ENCODE measurements at regions not wholly inside any gene's neighbourhood (a gene's known extent, or its start where the extent isn't known, plus 50 kb on each side); places are given as distances from the start of the nearest gene placed in this dataset.

DNA sequence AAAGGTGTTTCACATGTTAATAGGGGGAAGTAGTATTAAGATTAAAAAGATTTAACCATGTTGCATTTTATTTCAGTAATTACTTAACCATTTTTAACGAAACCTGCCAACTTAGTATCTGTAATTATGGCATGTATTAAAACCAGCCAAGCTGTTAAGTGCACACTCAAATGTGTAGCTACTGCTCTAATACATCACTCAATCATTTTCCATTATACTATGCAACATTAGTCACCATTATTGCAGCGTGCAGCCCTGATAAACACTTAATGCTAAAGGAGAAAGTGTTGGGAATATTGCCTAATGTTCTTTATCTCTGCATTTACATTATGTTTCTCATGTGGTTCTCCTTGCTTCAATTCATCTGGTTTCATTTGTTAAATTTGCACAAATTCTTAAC lies 745.9 kb upstream of the FAM98A start:
- H3K4me2 ChIP-seq: no peak overlapping the region
- no peak overlapping the region for H2AFZ ChIP-seq
- no peak for TF ChIP-seq EZH2 (IDR thresholded peaks at IDR 0.05; ENCODE audit: low read depth)
- TF ChIP-seq, protein P1, sequence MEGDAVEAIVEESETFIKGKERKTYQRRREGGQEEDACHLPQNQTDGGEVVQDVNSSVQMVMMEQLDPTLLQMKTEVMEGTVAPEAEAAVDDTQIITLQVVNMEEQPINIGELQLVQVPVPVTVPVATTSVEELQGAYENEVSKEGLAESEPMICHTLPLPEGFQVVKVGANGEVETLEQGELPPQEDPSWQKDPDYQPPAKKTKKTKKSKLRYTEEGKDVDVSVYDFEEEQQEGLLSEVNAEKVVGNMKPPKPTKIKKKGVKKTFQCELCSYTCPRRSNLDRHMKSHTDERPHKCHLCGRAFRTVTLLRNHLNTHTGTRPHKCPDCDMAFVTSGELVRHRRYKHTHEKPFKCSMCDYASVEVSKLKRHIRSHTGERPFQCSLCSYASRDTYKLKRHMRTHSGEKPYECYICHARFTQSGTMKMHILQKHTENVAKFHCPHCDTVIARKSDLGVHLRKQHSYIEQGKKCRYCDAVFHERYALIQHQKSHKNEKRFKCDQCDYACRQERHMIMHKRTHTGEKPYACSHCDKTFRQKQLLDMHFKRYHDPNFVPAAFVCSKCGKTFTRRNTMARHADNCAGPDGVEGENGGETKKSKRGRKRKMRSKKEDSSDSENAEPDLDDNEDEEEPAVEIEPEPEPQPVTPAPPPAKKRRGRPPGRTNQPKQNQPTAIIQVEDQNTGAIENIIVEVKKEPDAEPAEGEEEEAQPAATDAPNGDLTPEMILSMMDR (conservative IDR thresholded peaks at IDR 0.05): no peak
- intact Hi-C loops (cut with micrococcal nuclease; ENCODE audit: unreplicated experiment): no loop called here
- no peaks in the 10 kb centered on the region for H3K4me1 ChIP-seq (replicated peaks; ENCODE audit: insufficient read depth)
- H3K79me2 ChIP-seq (ENCODE audit: low read depth): no peaks in the 10 kb centered on the region
- no peak for DNase-seq
- no peak overlapping the region for H3K27ac ChIP-seq
- H3K9me2 ChIP-seq (ENCODE audit: insufficient read depth): no peaks in the 10 kb centered on the region
- no peak overlapping the region for H3K4me3 ChIP-seq
- H3F3A ChIP-seq (ENCODE audit: insufficient read depth, low read depth): no peaks in the 10 kb centered on the region
- H3K36me3 ChIP-seq (ENCODE audit: low read depth): no peaks in the 10 kb centered on the region
- no TSS peak for BruUV-seq (replicated peaks)
- ChIA-PET CTCF (no interaction called here), POLR2A (ENCODE audit: unreplicated experiment) (no interaction called here)
- no peaks in the 10 kb centered on the region for H3K27me3 ChIP-seq (ENCODE audit: insufficient read depth, low read depth)
- no peaks in the 10 kb centered on the region for H4K20me1 ChIP-seq (ENCODE audit: insufficient read depth)
- no peaks in the 10 kb centered on the region for H3K9me3 ChIP-seq (ENCODE audit: insufficient read depth, low read depth)

DNA sequence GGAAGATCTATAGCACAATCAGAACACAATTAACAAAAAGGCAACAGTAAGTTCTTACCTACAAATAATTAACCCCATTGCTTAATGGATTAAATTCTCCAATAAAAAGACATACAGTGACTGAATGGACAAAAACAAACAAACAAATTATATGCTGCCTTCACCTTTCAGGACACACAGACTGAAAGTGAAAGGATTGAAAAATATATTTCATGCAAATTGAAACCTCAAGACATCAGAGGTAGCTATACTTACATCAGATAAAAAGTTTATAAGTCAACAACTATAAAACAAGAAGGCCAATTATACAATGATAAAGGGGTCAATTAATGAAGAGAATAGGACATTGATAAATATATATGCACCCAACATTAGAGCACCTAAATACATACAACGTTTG lies 741.2 kb upstream of the FAM98A start:
- no peaks in the 10 kb centered on the region for H3K9me3 ChIP-seq (ENCODE audit: insufficient read depth, low read depth)
- H3K4me1 ChIP-seq (replicated peaks; ENCODE audit: insufficient read depth): no peaks in the 10 kb centered on the region
- no peaks in the 10 kb centered on the region for H3F3A ChIP-seq (ENCODE audit: insufficient read depth, low read depth)
- ChIA-PET POLR2A (ENCODE audit: unreplicated experiment) (no interaction called here), CTCF (no interaction called here)
- no peak overlapping the region for H3K4me2 ChIP-seq
- no peak overlapping the region for H2AFZ ChIP-seq
- H3K79me2 ChIP-seq (ENCODE audit: low read depth): no peaks in the 10 kb centered on the region
- no peaks in the 10 kb centered on the region for H3K9me2 ChIP-seq (ENCODE audit: insufficient read depth)
- H4K20me1 ChIP-seq (ENCODE audit: insufficient read depth): no peaks in the 10 kb centered on the region
- BruUV-seq (replicated peaks): no TSS peak
- no peak overlapping the region for H3K4me3 ChIP-seq
- no peak for DNase-seq
- no peak overlapping the region for H3K27ac ChIP-seq
- intact Hi-C loops (cut with micrococcal nuclease; ENCODE audit: unreplicated experiment): no loop called here
- no peak for TF ChIP-seq EZH2 (IDR thresholded peaks at IDR 0.05; ENCODE audit: low read depth)
- TF ChIP-seq, protein P1 (conservative IDR thresholded peaks at IDR 0.05): no peak
- no peaks in the 10 kb centered on the region for H3K27me3 ChIP-seq (ENCODE audit: insufficient read depth, low read depth)
- no peaks in the 10 kb centered on the region for H3K36me3 ChIP-seq (ENCODE audit: low read depth)

DNA sequence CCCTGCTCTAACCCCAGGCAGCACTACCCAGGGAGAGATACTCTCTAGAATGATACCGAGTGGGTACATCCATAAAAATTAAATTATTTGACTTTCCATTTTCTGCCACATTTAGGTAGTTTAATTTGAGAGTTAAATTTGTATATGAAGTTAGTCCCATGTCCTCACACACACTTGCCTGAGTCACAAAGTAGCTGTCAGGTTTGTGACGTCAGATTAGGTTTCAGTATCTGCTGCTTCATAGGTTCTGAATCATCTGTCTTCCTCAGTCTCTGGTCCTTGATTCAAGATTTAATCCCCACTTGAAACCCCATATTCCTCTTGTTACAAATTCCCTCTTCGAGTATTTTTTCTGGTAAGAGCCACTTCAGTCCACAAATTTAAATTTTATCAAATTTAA lies 738.6 kb upstream of the FAM98A start:
- POLR2A ChIA-PET (ENCODE audit: unreplicated experiment): no interaction called here
- H3F3A ChIP-seq (ENCODE audit: insufficient read depth, low read depth): no peaks in the 10 kb centered on the region
- intact Hi-C loops (cut with micrococcal nuclease; ENCODE audit: unreplicated experiment): no loop called here
- no peak overlapping the region for H3K4me2 ChIP-seq
- TF ChIP-seq, protein P1 (conservative IDR thresholded peaks at IDR 0.05): no peak
- TF ChIP-seq EZH2 (IDR thresholded peaks at IDR 0.05; ENCODE audit: low read depth): no peak
- H3K79me2 ChIP-seq (ENCODE audit: low read depth): no peaks in the 10 kb centered on the region
- no peaks in the 10 kb centered on the region for H3K4me1 ChIP-seq (replicated peaks; ENCODE audit: insufficient read depth)
- no TSS peak for BruUV-seq (replicated peaks)
- no peaks in the 10 kb centered on the region for H3K36me3 ChIP-seq (ENCODE audit: low read depth)
- H3K27ac ChIP-seq: no peak overlapping the region
- H4K20me1 ChIP-seq (ENCODE audit: insufficient read depth): no peaks in the 10 kb centered on the region
- H3K9me3 ChIP-seq (ENCODE audit: insufficient read depth, low read depth): no peaks in the 10 kb centered on the region
- no peak overlapping the region for H3K4me3 ChIP-seq
- CTCF ChIA-PET: no interaction called here
- DNase-seq: no peak
- H3K27me3 ChIP-seq (ENCODE audit: insufficient read depth, low read depth): no peaks in the 10 kb centered on the region
- H3K9me2 ChIP-seq (ENCODE audit: insufficient read depth): no peaks in the 10 kb centered on the region
- H2AFZ ChIP-seq: no peak overlapping the region

Measured in PC-9 (cell line).